Lower leg skin (tissue), 4 donors: ENCODE measurements at regions not wholly inside any gene's neighbourhood (a gene's known extent, or its start where the extent isn't known, plus 50 kb on each side); places are given as distances from the start of the nearest gene placed in this dataset.

Experiments used
- DNase-seq, 2 donors: peaks; one replicate each; pipeline ENCODE4 v3.0.0-alpha.2; 2019; ENCODE audit warnings: low spot score in 2 of 2
- H3K4me3 ChIP-seq: fragments of 200-600 bp; sonication (generic); 2 replicates; pipeline ENCODE4 v1.5.1; 2017; ENCODE audit warnings: mild to moderate bottlenecking, low read depth; ENCODE audit not compliant: poor library complexity, severe bottlenecking
- CTCF ChIP-seq, 3 donors: fragments of 450-650 bp; IDR thresholded peaks; one replicate each; pipeline ENCODE4 v1.5.1; 2016; ENCODE audit warnings: antibody characterized with exemption in 3 of 3, mild to moderate bottlenecking in 3 of 3, moderate library complexity in 2 of 3
- POLR2A ChIP-seq, 2 donors: fragments of 450-650 bp; IDR thresholded peaks; one replicate each; pipeline ENCODE4 v1.6.1; 2016 to 2017; ENCODE audit warnings: antibody characterized with exemption in 2 of 2, mild to moderate bottlenecking in 1 of 2, moderate library complexity in 1 of 2
- WGBS, 2 donors: methylation state at CpG; one replicate each; pipeline ENCODE4 v1.1.5; 2018; 5-methylcytosine and 5-hydroxymethylcytosine counted together
- intact Hi-C: fragments of 100-400 bp; cut with DNase I; formaldehyde crosslinking; loops from one replicate; pipeline ENCODE4 v1.15.0; 2023; ENCODE audit warnings: low total_unique reads

- no peak for DNase-seq
- TF ChIP-seq POLR2A (IDR thresholded peaks at IDR 0.05) (no peak), CTCF (IDR thresholded peaks at IDR 0.05) (no peak)
- no peak overlapping the region for H3K4me3 ChIP-seq
- intact Hi-C loops = no loop called here
- WGBS, 2 donors = 86 to 87% methylated on average over 2 of the region's 2 CpGs
Observed at GRCh38 chr6:56869346-56869745, 85.6 kb upstream of the BEND6 start.

GRCh38 chr6:56868687-56869086, 86.2 kb upstream of the BEND6 start:
- no peak overlapping the region for H3K4me3 ChIP-seq
- 90 to 93% methylated on average over 1 of the region's 1 CpG for WGBS, 2 donors
- TF ChIP-seq POLR2A (IDR thresholded peaks at IDR 0.05) = no peak
- no peak for TF ChIP-seq CTCF (IDR thresholded peaks at IDR 0.05)
- intact Hi-C loops = no loop called here
- DNase-seq = no peak

GRCh38 chr6:56866917-56867522, 87.9 kb upstream of the BEND6 start:
- intact Hi-C loops = no loop called here
- WGBS, 2 donors = 85 to 93% methylated on average over 2 of the region's 2 CpGs

GRCh38 chr6:56865081-56865875, 89.6 kb upstream of the BEND6 start:
- intact Hi-C loops = no loop called here
- WGBS, 2 donors = 94 to 95% methylated on average over 1 of the region's 1 CpG
- no peak for DNase-seq
- no peak overlapping the region for H3K4me3 ChIP-seq
- no peak for TF ChIP-seq POLR2A (IDR thresholded peaks at IDR 0.05)
- no peak for TF ChIP-seq CTCF (IDR thresholded peaks at IDR 0.05)

More at GRCh38 chr6:56866917-56867522, 87.9 kb upstream of the BEND6 start:
- H3K4me3 ChIP-seq = no peak overlapping the region
- no peak for TF ChIP-seq POLR2A (IDR thresholded peaks at IDR 0.05)
- no peak for TF ChIP-seq CTCF (IDR thresholded peaks at IDR 0.05)
- no peak for DNase-seq

- intact Hi-C loops = no loop called here
- no peak overlapping the region for H3K4me3 ChIP-seq
- DNase-seq = no peak
- no peak for TF ChIP-seq POLR2A (IDR thresholded peaks at IDR 0.05)
- TF ChIP-seq CTCF (IDR thresholded peaks at IDR 0.05) = no peak
- 73 to 82% methylated on average over 1 of the region's 1 CpG for WGBS, 2 donors
Observed at GRCh38 chr6:56864171-56864616, 90.7 kb upstream of the BEND6 start.
